ENCODE measurements at regions not wholly inside any gene's neighbourhood (a gene's known extent, or its start where the extent isn't known, plus 50 kb on each side); places are given as distances from the start of the nearest gene placed in this dataset.
"Not testable (repeated sequence)": the region's sequence is repeated elsewhere in the genome, so short reads cannot be mapped to it uniquely, and the experiment has no call there.

DNA sequence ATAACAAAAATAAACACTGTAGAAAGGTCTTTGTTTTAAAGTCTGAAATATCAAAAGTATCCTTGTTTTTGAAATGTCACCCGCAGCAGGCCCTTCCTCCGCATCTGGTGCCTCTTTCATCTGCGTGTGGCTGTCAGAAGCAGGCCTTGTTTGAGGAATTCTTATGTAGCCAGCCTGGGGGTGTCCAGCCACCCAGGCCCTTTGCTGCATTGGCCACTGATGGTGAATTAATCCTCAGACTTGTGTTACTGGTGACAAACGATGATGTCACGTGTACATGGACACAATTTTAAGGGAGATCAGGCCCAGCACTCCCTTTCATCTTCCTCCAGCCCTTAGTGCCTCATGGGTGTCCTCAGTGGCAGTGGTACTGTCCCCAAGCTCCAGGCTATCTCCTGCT lies 208.0 kb upstream of the GALNT2 start:
- DNase-seq (ENCODE audit: low spot score), result no peak

DNA sequence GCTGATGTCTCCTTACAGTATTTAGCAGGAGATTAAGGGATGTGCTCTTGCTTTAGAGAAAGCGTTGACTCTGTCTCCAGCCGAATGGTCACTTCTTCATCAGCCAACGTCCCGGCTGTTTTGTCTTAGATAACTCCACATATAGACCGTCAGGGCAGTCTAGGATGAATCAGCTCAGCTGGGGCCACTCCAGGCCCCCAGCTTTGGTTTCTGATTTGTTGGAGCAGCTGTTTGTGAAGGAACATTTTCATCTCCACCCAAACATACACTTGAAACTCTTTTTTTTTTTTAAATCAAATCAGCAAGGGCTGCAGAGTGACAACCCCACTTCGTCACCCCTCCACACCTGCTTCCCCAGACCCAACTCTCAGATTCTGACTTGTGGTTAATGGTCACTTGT lies 206.1 kb upstream of the GALNT2 start:
- no peak for DNase-seq (ENCODE audit: low spot score)

DNA sequence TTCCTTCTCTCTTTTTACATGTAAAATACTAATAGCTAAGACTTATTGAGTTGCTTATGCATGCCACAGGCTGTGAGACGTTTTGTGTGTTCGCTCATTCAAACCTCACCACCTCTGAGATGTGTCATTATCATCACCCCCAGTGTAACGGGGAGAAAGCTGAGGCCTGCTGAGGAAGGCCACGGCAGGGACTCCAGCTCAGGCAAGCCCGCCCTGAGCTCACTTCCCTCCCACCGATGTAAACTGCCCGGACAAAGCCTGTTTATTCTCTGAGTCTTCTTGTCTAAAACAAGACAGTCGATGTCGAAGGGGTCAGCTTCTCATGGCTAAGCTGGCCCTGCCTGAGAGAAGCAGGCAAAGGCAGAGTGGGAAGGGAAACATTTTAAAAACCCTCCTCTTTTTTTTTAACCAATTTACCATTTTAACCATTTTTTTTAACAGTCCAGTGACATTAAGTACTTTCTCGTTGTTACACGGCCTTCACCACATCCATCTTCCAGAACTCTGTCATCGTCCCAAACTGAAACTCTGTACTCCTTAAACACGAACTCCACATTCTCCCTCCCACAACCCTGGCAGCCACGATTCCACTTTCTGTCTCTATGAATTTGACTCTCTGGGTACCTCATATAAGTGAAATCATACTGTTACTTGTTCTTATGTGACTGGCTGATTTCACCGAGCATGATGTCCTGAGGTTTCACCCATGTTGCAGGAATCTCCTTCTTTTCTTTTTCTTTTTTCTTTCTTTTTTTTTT lies 204.8 kb upstream of the GALNT2 start:
- no peak for DNase-seq (ENCODE audit: low spot score)

DNA sequence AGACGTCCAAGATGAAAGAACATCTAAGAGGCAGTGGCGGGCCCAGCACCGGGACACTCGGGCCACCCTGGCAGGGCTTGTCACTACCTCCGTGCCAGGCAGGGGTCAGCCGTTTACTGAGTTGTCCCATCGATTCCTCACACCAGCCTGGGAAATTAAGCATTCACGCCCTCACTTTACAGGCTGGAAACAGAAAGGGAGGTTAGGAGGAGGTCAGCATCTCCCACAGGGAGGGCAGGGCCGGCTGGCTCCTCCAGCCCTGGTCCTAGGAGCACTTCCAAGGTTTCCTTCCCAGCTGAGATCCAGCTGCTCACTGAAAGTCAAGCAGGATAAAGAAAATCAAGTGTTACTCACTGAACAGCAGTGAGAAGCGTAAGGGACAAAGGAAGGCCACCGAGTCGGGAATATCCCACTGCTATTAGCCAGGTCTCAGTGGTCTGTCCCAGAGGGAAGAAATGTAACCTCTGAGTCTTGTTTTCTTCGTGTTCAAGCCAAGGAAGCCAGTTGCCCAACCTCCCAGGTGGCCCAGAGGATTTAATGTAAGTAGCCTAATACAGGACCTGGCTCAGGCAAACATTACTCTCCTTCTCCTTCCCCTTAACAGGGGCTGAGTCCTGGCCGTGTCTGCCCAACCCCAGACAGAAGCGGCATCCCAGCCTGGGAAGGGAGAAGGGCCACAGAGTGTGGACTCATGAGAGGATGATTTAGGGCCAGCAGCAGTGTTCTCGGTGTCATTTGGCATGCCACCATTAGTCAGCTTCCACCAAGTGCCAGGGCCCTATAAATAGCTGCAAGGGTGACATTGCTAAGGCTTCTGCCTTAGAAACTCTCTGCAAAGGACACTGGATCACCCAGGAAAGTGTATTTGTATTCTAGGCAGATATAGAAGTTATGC lies 203.1 kb upstream of the GALNT2 start:
- DNase-seq (ENCODE audit: low spot score), result no peak

DNA sequence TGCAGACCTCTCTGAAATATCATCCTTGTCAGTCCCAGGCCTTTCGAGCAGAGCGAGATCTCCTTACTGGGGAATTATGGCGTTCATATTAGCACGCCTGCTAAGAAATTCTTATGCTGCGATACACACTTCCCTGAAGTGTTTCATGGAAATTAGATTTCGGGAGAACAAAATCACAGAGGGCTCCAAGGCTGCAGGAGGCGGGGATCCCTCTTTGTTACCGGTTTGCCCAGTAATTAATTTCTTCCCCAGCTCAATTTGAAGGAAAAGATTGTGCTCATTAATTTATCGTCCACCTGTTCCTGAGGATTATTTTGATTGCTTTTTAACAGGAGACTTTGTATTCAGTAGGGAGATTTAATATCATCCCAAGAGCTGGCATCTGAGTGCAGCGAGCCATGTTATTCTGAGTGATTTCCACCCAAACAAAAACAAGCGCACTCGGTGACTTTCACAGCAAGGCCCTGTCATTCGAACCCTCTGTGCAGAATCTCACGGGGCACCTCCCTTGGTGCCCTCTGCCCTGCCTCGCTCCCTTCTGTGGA lies 202.3 kb upstream of the GALNT2 start:
- no peak for DNase-seq (ENCODE audit: low spot score)

DNA sequence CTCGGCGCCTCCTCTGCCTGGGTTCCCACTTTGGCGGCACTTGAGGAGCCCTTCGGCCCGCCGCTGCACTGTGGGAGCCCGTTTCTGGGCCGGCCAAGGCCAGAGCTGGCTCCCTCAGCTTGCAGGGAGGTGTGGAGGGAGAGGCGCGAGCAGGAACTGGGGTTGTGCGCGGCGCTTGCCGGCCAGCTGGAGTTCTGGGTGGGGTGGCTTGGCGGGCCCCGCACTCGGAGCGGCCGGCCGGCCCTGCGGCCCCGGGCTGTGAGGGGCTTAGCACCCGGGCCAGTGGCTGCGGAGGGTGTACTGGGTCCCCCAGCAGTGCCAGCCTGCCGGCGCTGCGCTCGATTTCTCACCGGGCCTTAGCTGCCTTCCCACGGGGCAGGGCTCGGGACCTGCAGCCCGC lies 201.7 kb upstream of the GALNT2 start:
- DNase-seq (ENCODE audit: low spot score), result not testable (repeated sequence)

DNA sequence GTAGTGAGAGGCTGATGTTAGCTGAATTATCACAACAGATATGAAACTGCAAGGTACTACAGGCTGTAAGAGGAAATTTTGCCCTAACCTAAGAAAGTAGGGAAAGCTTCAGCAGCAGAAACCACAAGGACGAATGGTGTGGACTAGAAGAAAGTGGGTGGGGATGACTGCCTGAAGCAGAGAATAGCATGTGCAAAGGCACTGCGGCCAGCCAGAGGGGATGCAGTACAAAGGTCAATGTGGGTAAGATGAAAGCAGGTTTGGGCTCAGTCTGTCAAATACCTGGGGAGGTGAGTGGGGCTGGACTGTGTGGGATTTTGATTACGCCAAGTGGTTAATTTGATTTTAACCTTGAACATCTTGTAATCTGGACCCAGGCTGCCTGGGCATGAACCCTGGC lies 199.3 kb upstream of the GALNT2 start:
- no peak for DNase-seq (ENCODE audit: low spot score)

DNA sequence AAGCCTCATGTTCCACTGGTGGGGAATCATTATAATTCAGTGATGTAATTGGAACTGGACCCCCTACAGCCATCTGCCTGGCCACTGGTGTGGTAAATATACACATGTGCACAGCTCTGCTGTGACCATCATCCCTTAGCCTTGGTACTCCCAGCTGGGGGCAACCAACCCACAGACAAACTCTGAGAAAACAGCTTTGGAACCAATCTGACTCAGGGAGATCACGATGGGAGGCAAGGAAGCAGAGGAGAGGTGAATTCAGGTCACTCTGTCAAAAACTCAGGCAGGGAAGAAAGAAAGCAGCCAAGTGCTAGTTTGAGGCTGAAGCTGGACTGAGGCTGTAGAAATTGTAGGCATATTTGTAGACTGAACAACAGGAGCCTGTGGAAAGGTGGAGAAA lies 197.8 kb upstream of the GALNT2 start:
- no peak for DNase-seq (ENCODE audit: low spot score)

DNA sequence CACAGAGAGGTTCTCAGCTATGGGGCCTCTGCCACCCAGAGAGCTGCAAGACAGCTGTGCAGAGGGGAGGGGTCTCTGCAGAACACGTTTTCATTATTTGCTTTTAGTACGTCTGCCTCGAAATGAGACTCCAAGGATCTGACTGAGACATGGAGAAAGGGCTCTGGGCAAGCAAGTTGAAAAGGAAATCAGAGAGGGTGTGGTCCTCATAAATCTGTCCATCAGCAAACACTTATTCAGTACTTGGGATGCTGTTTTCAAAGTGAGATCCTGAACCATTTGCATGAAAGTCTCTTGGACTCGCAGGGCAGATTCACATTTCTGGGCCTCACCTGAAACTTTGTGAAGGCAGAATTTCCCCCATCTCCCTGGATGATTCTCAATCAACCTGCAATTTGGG lies 197.4 kb upstream of the GALNT2 start:
- no peak for DNase-seq (ENCODE audit: low spot score)

DNA sequence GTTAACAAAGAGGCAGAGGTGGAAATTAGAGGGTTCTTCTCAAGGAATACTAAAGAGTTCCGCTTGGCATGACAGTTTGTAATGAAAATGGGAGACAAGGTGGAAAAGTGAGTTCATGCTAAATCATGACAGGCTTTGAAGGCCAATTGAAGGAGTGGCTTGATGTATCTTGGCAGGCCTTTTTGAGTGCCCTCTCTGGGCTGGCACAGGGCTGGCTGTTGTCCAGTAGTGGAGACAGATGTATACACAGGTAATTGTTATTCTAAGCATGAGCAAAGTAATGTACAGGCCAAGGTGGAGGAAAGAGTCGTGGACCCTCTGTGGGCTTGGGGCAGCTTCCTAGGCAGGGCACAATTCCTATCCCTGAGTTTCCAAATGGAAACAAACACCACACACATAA lies 196.7 kb upstream of the GALNT2 start:
- no peak for DNase-seq (ENCODE audit: low spot score)

DNA sequence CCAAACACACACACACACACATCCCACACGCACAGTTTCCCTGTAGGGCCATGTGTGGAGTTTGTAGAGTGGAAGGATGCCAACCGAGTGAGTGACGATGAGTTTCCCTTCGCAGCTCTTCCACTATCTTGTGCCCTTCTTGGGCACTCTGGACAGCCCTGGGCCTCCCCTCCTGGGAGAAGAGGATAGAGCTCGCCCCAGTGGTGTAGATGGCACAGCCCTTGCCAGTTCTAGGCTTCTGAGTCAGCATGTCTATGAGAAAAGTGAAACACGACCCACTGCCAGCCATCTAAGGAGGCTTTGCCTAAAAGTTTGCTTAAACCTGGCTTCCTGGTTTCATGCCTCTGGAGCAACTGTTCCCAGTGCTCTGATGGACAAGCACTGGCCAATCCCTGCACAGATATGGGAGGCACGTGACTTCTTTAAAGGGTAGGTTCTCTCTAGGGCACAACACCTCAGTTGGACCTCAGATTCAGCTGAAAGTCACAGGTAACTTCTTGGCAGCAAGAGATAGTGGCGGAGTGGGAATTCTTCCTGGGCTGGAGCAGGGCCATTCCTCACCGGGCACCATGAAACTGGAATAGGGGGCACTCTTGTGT lies 195.9 kb upstream of the GALNT2 start:
- no peak for DNase-seq (ENCODE audit: low spot score)

DNA sequence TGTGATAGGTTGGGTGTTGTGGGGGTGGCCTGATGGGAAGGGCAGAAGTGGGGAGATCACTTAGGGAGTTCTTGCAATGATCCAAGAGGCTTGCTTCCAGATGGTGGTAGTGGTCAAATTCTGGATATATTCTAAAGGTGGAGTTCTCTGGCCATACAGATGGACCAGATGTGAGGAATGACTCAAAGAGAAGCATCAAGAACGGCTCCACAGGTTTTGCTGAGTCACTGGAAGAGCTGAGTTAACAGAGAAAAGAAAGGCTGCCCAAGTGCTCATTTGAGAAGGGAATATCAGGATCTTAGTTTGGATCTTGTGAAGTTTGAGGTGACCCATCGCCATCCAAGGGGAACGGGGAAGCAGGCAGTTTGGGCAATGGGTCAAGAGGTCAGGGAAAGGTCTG lies 192.9 kb upstream of the GALNT2 start:
- DNase-seq (ENCODE audit: low spot score), result no peak

DNA sequence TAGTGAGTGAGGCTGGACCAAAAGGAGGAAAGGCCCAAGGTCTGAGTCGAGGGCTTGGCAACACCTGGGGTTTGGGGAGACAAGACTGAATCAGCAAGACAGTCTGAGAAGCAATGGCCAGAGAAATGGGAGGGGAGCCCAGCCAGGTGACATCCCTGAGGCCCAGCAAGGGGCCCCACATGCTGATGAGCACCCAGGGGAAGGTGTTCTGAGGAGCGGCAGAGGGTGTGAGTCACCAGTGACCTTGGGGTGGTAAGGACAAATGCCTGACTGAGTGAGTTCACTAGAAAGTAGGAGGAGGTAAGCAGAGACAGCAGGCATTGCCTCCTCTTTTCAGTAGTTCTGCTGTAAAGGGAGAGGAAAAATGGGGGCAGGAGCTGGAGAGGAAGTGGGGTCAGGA lies 192.4 kb upstream of the GALNT2 start:
- DNase-seq (ENCODE audit: low spot score), result no peak

DNA sequence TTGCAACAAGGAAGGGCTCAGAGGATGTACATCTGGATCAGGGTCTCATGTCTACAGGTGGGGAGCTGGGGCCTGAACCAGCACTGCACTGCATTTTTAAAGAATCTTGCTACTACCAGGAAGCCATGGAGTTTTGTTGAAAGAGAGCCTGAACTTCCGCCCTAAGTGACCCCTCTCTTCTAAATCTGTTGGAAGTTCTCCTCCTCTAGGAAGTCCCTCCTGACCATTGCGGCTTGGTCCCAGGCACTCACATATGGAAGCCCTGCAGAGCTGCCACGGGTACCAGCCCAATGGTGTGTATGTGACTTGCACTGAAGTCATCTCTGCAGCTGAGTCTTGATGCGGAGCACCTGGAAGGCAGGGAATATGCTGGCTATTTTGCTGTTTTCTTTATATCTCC lies 192.0 kb upstream of the GALNT2 start:
- no peak for DNase-seq (ENCODE audit: low spot score)

DNA sequence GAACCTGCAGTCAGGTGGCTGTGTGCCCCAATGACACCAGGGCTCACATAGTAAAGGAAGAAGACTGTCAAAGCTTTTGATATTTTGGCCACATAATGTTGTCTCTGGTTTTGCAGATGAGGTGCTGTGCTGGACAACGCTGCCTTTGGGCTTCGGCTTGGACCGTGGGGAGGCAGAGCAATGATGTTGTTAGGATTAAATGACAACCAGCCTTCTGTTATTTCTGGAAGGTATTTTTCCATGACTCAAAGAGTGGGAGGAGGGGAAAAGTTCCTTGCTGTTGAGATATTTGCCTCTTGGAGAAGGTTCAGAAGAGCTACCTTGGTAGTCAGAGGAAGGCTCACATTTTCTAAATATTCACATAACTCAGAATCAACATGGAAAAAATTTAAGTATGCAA lies 187.3 kb upstream of the GALNT2 start:
- DNase-seq (ENCODE audit: low spot score), result no peak

DNA sequence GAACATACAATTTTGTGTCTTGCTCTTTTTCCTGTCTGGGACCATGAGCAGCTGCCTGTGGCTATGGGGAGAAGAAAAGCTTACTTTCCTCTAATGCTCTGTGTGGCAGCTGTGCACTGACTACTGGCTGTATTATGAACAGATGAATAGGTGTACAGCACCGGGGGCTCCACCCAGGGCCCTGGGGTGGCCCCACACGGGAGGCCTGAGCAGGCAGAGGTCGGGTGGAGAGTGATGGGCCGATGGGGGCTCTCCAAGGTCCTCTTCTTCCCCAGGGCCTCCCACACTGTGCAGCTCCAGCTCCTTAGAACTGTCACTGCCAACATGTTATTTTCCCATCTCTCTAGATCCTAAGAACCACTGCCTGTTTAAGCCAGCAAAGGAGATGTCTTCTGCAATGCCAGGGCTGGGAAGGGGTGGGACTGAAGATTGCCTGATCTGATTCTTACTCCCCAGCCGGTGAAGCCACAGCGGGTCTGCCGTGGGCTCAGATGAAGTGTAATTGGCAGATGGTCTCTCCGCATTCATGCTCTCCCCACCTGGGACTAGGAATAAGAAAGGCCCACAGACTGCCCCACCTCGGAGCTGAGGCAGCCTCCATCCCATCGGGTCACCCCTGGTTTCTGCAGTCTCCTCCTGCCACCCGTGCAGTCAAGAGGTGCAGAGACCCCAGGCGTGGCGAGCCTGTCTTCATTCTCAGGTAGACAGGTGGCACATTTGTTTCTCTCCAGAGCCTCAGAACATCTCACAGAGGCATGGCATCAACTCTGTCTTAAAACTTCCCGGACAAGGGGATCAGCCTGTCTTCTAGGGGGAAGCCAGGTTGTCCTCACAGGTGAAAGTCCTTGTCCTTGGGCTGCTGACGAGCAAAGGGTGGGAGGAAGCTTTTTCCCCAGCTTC lies 186.5 kb upstream of the GALNT2 start:
- DNase-seq (ENCODE audit: low spot score), result no peak

DNA sequence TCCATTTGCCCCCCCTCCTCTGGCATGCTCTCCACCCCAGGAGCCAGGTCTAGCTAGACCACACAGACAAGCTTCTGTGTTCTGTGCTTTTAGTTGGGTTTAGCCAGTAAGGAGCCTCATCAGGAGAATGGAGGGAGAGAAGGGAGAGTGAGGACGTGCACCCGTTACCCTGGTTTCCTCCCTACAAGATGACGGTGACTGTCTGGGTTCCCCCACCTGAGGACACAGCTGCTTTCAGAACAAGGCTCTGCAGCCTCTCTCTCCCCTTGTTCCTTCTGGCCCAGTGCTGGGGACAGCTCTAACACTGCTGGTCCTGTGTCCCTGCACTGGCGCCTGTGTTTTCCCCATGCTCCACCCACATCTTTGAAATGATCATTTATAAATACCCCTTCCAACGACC lies 184.4 kb upstream of the GALNT2 start:
- DNase-seq (ENCODE audit: low spot score), result no peak

DNA sequence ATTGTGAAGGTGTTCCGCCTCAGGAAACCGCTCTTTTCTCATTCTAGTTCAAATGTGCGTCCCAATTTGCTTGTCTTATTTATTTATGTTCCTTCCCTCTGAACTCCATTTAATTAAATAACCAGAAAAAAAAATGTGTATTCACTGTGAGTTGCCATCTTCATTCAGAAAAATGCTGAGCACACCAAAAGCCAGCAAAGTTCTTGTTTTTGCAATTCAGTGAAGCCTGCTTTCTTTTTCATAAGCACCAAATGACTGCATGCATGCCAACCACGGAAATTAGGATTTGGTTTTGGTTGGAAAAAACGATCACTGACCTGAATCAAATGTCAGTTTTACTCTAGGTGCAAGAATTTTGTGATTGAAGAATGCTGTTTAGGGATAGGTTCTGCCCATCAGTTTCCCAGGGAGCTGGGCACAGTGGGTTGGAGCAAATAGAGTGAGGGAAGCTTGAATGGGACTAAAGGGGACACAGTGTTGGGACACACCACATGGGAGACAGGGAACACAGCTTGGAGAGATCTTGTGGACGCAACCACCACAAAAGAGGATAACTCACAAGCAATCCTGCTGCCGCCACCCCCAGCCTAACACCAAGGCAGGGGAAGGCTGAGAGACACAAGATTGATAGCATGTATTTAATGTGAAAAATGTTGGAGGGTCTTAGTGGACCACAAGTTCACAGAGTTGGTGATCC lies 183.4 kb upstream of the GALNT2 start:
- DNase-seq (ENCODE audit: low spot score), result no peak

DNA sequence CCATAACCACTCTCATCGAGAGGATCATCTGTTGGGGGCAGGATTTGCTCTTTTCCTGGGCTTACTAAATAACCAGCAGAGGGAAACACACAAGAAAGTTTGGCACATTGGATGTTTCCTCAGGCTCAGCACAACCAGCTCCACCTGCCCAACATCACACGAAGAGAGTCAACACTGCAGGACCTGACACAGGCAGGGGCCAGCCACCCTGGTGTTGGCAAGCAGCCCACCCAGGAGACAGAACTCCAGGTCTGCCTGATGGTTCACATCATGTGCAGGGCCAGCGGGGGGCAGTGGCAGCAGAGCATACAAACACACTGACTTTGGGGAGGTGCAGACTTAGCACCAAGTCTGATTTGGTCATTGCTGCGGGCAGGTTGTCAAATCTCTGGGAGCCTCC lies 182.3 kb upstream of the GALNT2 start:
- DNase-seq (ENCODE audit: low spot score), result no peak

DNA sequence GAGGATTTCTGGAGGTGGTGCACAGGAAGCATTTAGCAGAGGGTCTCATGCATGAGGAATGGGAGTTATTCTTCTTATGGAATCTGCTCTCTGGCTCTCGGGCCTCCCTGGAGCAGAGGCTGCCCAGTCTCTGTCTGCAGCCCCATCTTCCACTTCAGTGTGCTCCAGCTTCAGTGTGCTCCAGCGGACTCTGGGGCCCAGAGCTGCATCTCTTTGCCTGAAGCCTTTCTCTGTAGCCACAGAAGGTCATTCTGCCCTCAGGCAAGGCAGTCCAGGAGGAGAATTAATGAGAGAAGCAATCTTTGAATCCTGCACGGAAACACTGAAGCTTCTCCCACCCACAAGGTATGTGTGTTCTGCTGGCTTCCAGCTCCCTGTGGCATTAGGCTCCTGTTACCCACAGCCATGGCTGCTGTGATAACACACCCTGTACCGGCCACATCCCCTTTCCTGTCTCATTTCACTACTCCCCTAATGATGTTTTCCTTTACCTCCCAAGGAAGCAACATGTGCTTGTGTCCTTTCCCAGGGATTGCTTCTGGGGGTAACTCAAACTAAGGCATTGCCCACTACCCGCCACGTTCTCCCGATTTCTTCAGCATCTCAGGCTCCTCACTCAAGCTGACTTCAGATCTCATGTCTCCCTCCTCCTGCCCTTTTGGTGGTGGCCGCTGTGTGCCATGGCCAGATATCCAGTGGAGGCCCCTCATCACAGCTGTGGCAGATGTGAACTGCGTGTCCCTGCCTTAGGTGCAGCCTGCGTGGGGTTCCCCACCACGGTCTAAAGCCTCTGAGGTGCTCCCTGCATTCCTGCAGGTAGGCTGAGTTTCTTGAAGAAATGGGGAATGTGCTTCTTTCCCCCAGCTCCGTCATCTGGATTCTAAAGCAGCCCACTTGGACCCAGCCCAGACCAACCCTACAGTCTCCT lies 181.2 kb upstream of the GALNT2 start:
- no peak for DNase-seq (ENCODE audit: low spot score)
